Trophoblast cell (in vitro differentiated cells and primary cell): ENCODE measurements at regions not wholly inside any gene's neighbourhood (a gene's known extent, or its start where the extent isn't known, plus 50 kb on each side); places are given as distances from the start of the nearest gene placed in this dataset.

ENCODE experiments used
- DNase-seq, 2 donors: peaks; one replicate each; pipeline ENCODE4 v3.0.0-alpha.2; 2016
- H2AFZ ChIP-seq: 2 replicates; pipeline ENCODE4 v1.6.1; 2013; ENCODE audit warnings: low read length, moderate library complexity, mild to moderate bottlenecking; ENCODE audit not compliant: insufficient read depth, poor library complexity
- H2AK5ac ChIP-seq: 2 replicates; pipeline ENCODE4 v1.6.1; 2013; ENCODE audit warnings: mild to moderate bottlenecking, low read length
- H2BK120ac ChIP-seq: 2 replicates; pipeline ENCODE4 v1.6.1; 2013; ENCODE audit warnings: low read length, mild to moderate bottlenecking, moderate library complexity; ENCODE audit not compliant: insufficient read depth, poor library complexity
- H2BK12ac ChIP-seq: 2 replicates; pipeline ENCODE4 v1.6.1; 2013; ENCODE audit warnings: mild to moderate bottlenecking, low read length, moderate library complexity
- H2BK5ac ChIP-seq: 2 replicates; pipeline ENCODE4 v1.6.1; 2013; ENCODE audit warnings: low read length, low read depth, moderate library complexity, mild to moderate bottlenecking; ENCODE audit not compliant: poor library complexity
- H3K14ac ChIP-seq: 2 replicates; pipeline ENCODE4 v1.6.1; 2013; ENCODE audit warnings: mild to moderate bottlenecking, low read length
- H3K18ac ChIP-seq: 2 replicates; pipeline ENCODE4 v1.6.1; 2013; ENCODE audit warnings: mild to moderate bottlenecking, low read length
- H3K23ac ChIP-seq: 2 replicates; pipeline ENCODE4 v1.6.1; 2013; ENCODE audit warnings: low read length
- H3K27ac ChIP-seq: 2 replicates; pipeline ENCODE4 v1.5.1; 2013; ENCODE audit warnings: low read depth, mild to moderate bottlenecking, inconsistent platforms, low read length, moderate library complexity
- H3K27me3 ChIP-seq: 2 replicates; pipeline ENCODE4 v1.6.1; 2013; ENCODE audit warnings: inconsistent platforms, mild to moderate bottlenecking, low read length, moderate library complexity; ENCODE audit not compliant: insufficient read depth
- H3K36me3 ChIP-seq, 2 experiments: 1 replicate in 1 of 2; 2 replicates in 1 of 2; pipeline ENCODE4 v1.6.1; 2013; ENCODE audit warnings: low read length in 2 of 2, mild to moderate bottlenecking in 2 of 2, moderate library complexity in 1 of 2; ENCODE audit not compliant: insufficient read depth in 2 of 2, control insufficient read depth in 1 of 2
- H3K4ac ChIP-seq: 2 replicates; pipeline ENCODE4 v1.6.1; 2013; ENCODE audit warnings: low read depth, mild to moderate bottlenecking, low read length, moderate library complexity
- H3K4me1 ChIP-seq, 2 experiments: 1 replicate in 1 of 2; 2 replicates in 1 of 2; pipeline ENCODE4 v1.6.1; 2013; ENCODE audit warnings: low read length in 2 of 2, mild to moderate bottlenecking in 2 of 2, moderate library complexity in 1 of 2; ENCODE audit not compliant: insufficient read depth in 2 of 2, control insufficient read depth in 1 of 2
- H3K4me2 ChIP-seq: 2 replicates; pipeline ENCODE4 v1.6.1; 2013; ENCODE audit warnings: inconsistent platforms, mild to moderate bottlenecking, low read length, moderate library complexity
- H3K4me3 ChIP-seq: 2 replicates; pipeline ENCODE4 v1.5.1; 2013; ENCODE audit warnings: mild to moderate bottlenecking, low read depth, low read length, inconsistent platforms
- H3K79me1 ChIP-seq: one replicate; pipeline ENCODE4 v1.6.1; 2013; ENCODE audit warnings: low read length
- H3K79me2 ChIP-seq: 2 replicates; pipeline ENCODE4 v1.6.1; 2013; ENCODE audit warnings: low read length, mild to moderate bottlenecking; ENCODE audit not compliant: control insufficient read depth, insufficient read depth, poor library complexity
- H3K9ac ChIP-seq: 2 replicates; pipeline ENCODE4 v1.6.1; 2013; ENCODE audit warnings: mild to moderate bottlenecking, low read length
- H3K9me3 ChIP-seq: 2 replicates; pipeline ENCODE4 v1.6.1; 2013; ENCODE audit warnings: low read depth, mild to moderate bottlenecking, control low read depth, inconsistent platforms, low read length; ENCODE audit not compliant: insufficient read depth
- H4K12ac ChIP-seq: 2 replicates; pipeline ENCODE4 v1.6.1; 2013; ENCODE audit warnings: low read depth, mild to moderate bottlenecking, low read length, moderate library complexity
- H4K8ac ChIP-seq: 2 replicates; pipeline ENCODE4 v1.6.1; 2013; ENCODE audit warnings: low read depth, mild to moderate bottlenecking, low read length, moderate library complexity
- H4K91ac ChIP-seq: one replicate; pipeline ENCODE4 v1.6.1; 2013; ENCODE audit warnings: low read depth, mild to moderate bottlenecking, low read length, moderate library complexity
- WGBS: extraction: QIAGEN DNeasy Blood & Tissue Kit; methylation state at CpG from one replicate; pipeline ENCODE4 v1.1.7; 2013; ENCODE audit warnings: missing lambda C conversion rate; ENCODE audit not compliant: insufficient read length, insufficient coverage; ENCODE audit errors: extremely low coverage; 5-methylcytosine and 5-hydroxymethylcytosine counted together

DNA sequence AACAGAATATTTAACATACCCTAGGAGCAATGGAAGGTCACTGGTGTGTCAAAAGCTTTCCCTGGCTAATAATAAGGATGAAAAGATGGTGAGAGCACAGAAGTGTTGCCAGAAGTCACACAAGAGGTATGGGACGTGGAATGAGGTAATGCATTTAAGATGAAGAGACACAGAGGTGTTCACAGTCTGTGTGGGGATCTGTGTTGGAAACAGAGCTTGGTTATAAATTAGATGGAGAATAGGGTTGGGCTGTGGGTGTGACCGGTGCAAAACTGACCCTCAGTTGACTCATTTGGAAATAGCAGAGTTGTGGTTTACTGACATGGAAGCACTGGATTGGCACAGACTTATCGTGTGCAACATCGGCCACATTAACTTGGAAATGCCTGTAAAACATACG is 372.5 kb downstream of the SATB2 start:
- no peak overlapping the region for H4K8ac ChIP-seq
- no peak overlapping the region for H2BK12ac ChIP-seq
- no peak overlapping the region for H4K12ac ChIP-seq
- H3K9me3 ChIP-seq, result no peaks in the 10 kb centered on the region
- no peak for DNase-seq
- H3K4me3 ChIP-seq, result no peak overlapping the region
- H2BK120ac ChIP-seq, result no peak overlapping the region
- H2AK5ac ChIP-seq, result no peak overlapping the region
- no peak overlapping the region for H3K18ac ChIP-seq
- no peaks in the 10 kb centered on the region for H3K27me3 ChIP-seq
- H4K91ac ChIP-seq, result no peak overlapping the region
- H2BK5ac ChIP-seq, result no peak overlapping the region
- H2AFZ ChIP-seq, result no peak overlapping the region
- H3K9ac ChIP-seq, result no peak overlapping the region
- H3K23ac ChIP-seq, result no peak overlapping the region
- no peaks in the 10 kb centered on the region for H3K36me3 ChIP-seq
- no peak overlapping the region for H3K14ac ChIP-seq
- no peaks in the 10 kb centered on the region for H3K79me2 ChIP-seq
- no peaks in the 10 kb centered on the region for H3K79me1 ChIP-seq
- no peak overlapping the region for H3K27ac ChIP-seq
- H3K4me1 ChIP-seq, result no peaks in the 10 kb centered on the region
- no peak overlapping the region for H3K4ac ChIP-seq
- no CpG with 5 or more reads among the region's 5 CpGs for WGBS
- H3K4me2 ChIP-seq, result no peak overlapping the region

DNA sequence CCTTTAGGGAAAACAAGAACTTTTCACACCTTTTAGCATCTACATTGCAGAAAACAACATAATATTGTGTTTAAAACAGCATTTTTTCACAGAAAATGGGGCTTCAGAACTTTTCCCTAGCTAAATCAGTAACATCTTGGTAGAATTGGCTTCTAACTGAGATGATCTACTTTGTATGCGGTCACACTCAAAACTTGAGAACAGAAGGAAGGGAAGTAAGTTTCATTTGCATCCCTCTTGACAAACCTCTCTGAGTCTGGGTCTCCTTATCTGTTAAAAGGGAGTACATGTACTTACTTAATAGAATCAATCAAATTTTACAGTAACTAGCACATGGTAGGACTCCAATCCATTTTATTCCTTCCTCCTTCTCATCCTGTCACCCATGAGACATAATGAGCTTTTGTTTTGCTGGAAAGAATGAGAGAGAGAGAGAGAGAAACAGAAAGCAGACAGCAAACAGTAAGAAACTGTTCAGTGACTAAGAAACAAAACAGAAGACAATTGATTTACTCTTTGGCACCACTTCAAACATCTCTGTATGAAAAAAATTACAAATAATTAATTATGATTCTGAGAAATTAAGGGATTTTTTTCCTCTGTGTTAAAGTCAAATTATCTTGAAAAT is 387.3 kb downstream of the SATB2 start:
- Histone ChIP-seq H2BK12ac (no peak overlapping the region), H4K91ac (no peak overlapping the region), H4K8ac (no peak overlapping the region), H3K4me3 (no peak overlapping the region), H3K79me1 (no peaks in the 10 kb centered on the region), H3K4me2 (no peak overlapping the region), H3K79me2 (no peaks in the 10 kb centered on the region), H3K4me1 (no peaks in the 10 kb centered on the region), H2AFZ (no peak overlapping the region), H4K12ac (no peak overlapping the region), H2BK120ac (no peak overlapping the region), H2BK5ac (no peak overlapping the region), H3K9ac (no peak overlapping the region), H2AK5ac (no peak overlapping the region), H3K23ac (no peak overlapping the region), H3K4ac (no peak overlapping the region), H3K14ac (no peak overlapping the region), H3K36me3 (no peaks in the 10 kb centered on the region), H3K18ac (no peak overlapping the region), H3K27ac (no peak overlapping the region), H3K27me3 (no peaks in the 10 kb centered on the region), H3K9me3 (no peaks in the 10 kb centered on the region)
- no peak for DNase-seq
- no CpG with 5 or more reads among the region's 1 CpG for WGBS

DNA sequence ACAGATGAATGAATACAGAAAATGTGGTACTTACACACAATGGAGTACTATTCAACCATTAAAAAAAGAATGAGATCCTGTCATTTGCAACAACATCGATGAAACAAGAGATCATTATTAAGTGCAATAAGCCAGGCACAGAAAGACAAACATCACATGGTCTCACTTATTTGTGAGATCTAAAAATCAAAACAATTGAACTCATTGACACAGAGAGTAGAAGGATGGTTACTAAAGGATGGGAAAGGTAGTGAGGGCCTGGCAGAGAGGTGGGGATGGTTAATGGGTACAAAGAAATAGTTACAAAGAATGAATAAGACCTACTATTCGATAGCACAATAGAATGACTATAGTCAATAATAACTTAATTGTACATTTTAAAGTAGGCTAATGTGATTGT is 393.5 kb downstream of the SATB2 start:
- Histone ChIP-seq H3K4ac (no peak overlapping the region), H3K9me3 (no peaks in the 10 kb centered on the region), H3K23ac (no peak overlapping the region), H2BK120ac (no peak overlapping the region), H3K14ac (no peak overlapping the region), H2BK12ac (no peak overlapping the region), H3K9ac (no peak overlapping the region), H4K91ac (no peak overlapping the region), H3K27ac (no peak overlapping the region), H3K4me3 (no peak overlapping the region), H2BK5ac (no peak overlapping the region), H4K8ac (no peak overlapping the region), H3K4me1 (no peaks in the 10 kb centered on the region), H4K12ac (no peak overlapping the region), H2AFZ (no peak overlapping the region), H3K79me2 (no peaks in the 10 kb centered on the region), H3K4me2 (no peak overlapping the region), H3K36me3 (no peaks in the 10 kb centered on the region), H2AK5ac (no peak overlapping the region), H3K18ac (no peak overlapping the region), H3K27me3 (no peaks in the 10 kb centered on the region), H3K79me1 (no peaks in the 10 kb centered on the region)
- WGBS, result no CpG with 5 or more reads among the region's 2 CpGs
- no peak for DNase-seq

DNA sequence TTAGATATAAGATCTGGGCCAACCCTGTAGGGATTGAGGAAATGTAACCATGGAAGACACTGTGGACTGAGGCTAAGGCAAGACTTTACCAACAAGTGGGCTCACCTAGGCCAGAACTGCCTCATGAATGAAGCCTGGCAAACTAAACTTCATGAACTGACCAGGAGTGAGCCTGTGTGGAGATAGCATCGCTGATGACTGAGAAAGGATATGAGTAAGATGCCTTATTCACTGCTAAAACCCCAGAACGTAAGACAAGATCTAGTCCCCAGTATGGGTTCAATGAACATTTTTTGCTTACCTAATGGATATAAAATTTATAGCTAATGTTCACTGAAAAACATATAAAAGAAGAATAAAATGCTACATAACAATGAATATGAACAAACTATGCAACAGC is 399.8 kb downstream of the SATB2 start:
- no peaks in the 10 kb centered on the region for H3K4me1 ChIP-seq
- DNase-seq, result no peak

More for the DNA sequence above, 399.8 kb downstream of the SATB2 start:
- WGBS, result no CpG with 5 or more reads among the region's 2 CpGs
- no peak overlapping the region for H2AFZ ChIP-seq
- no peak overlapping the region for H3K9ac ChIP-seq
- H3K18ac ChIP-seq, result no peak overlapping the region
- no peaks in the 10 kb centered on the region for H3K36me3 ChIP-seq
- H3K27ac ChIP-seq, result no peak overlapping the region
- no peak overlapping the region for H2BK120ac ChIP-seq
- no peak overlapping the region for H3K23ac ChIP-seq
- H3K9me3 ChIP-seq, result no peaks in the 10 kb centered on the region
- no peak overlapping the region for H3K4me3 ChIP-seq
- no peak overlapping the region for H3K4me2 ChIP-seq
- no peaks in the 10 kb centered on the region for H3K27me3 ChIP-seq
- no peak overlapping the region for H2AK5ac ChIP-seq
- H2BK5ac ChIP-seq, result no peak overlapping the region
- no peak overlapping the region for H4K12ac ChIP-seq
- H3K14ac ChIP-seq, result no peak overlapping the region
- H4K91ac ChIP-seq, result no peak overlapping the region
- H2BK12ac ChIP-seq, result no peak overlapping the region
- H4K8ac ChIP-seq, result no peak overlapping the region
- H3K79me2 ChIP-seq, result no peaks in the 10 kb centered on the region
- no peaks in the 10 kb centered on the region for H3K79me1 ChIP-seq
- no peak overlapping the region for H3K4ac ChIP-seq
